ENCODE measurements at regions not wholly inside any gene's neighbourhood (a gene's known extent, or its start where the extent isn't known, plus 50 kb on each side); places are given as distances from the start of the nearest gene placed in this dataset.

DNA sequence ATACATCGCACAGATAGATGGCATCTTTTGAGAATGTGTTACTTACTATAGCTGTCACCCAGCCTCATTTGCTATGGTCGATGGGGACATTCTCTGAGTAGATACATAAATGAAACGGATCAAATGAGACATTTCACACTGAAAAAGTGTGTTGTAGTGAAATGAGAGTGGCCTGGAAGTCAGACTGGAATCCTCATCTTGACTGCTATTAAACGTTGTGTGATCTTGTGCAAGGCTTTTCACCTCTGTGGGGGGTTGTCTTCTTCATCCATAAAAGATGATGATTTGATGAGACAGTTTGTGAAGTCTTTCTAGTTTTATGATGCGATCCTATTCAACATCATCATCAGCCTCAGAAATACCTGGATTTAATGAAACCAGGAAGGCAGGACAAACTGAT, 155.4 kb upstream of the MYO3A start:
- 80 to 81% methylated on average over 5 of the region's 5 CpGs for WGBS, 2 donors

DNA sequence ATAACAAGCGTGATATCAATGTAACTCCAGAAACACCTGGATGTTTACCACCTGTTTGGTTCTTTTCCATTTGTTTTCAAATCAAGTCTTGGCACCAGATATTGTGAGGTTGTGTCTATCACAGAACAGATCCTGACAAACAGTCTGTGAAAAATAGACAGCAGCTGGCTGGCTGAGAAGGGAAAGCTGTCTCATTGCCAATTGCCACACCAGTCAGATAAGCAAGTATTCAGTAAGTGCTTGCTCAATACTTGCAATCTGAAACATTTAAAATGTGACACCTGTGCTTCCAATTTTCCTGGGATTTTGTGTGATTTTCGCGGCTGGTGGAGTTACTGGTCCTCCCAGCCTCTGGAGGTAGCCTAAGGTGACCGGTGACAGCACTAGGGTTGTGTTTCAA, 147.9 kb upstream of the MYO3A start:
- no peak for DNase-seq (ENCODE audit: low spot score in 2 of 2)
- TF ChIP-seq, protein P1, sequence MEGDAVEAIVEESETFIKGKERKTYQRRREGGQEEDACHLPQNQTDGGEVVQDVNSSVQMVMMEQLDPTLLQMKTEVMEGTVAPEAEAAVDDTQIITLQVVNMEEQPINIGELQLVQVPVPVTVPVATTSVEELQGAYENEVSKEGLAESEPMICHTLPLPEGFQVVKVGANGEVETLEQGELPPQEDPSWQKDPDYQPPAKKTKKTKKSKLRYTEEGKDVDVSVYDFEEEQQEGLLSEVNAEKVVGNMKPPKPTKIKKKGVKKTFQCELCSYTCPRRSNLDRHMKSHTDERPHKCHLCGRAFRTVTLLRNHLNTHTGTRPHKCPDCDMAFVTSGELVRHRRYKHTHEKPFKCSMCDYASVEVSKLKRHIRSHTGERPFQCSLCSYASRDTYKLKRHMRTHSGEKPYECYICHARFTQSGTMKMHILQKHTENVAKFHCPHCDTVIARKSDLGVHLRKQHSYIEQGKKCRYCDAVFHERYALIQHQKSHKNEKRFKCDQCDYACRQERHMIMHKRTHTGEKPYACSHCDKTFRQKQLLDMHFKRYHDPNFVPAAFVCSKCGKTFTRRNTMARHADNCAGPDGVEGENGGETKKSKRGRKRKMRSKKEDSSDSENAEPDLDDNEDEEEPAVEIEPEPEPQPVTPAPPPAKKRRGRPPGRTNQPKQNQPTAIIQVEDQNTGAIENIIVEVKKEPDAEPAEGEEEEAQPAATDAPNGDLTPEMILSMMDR (IDR thresholded peaks at IDR 0.05): no peak
- TF ChIP-seq POLR2A (IDR thresholded peaks at IDR 0.05): no peak
- 77 to 85% methylated on average over 4 of the region's 4 CpGs for WGBS, 2 donors
- no peak overlapping the region for H3K4me3 ChIP-seq (ENCODE audit: low read depth, poor library complexity, severe bottlenecking)
- intact Hi-C loops (cut with DNase I; ENCODE audit: low total_unique reads): no loop called here

More for the DNA sequence above, 155.4 kb upstream of the MYO3A start:
- DNase-seq (ENCODE audit: low spot score in 2 of 2): no peak
- intact Hi-C loops (cut with DNase I; ENCODE audit: low total_unique reads): no loop called here
- TF ChIP-seq POLR2A (IDR thresholded peaks at IDR 0.05): no peak
- H3K4me3 ChIP-seq (ENCODE audit: low read depth, poor library complexity, severe bottlenecking): no peak overlapping the region

DNA sequence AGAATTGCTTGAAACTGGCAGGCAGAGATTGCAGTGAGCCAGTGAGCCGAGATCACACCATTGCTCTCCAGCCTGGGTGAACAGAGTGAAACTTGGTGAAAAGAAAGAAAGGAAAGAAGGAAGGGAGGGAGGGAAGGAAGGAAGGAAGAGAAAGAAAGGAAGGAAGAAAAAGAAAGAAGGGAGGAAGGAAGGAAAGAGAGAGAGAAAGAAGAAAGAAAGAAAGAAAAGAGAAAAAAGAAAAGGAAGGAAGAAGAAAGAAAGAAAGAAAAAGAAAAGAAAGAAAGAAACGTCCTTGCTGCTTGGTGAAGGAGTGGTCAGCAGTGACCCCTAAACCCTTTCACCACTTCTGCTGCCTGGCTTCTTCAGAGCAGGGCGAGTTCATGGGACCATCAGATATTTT, 147.1 kb upstream of the MYO3A start:
- H3K4me3 ChIP-seq (ENCODE audit: low read depth, poor library complexity, severe bottlenecking): no peak overlapping the region
- WGBS, 2 donors: 56 to 59% methylated on average over 3 of the region's 3 CpGs
- intact Hi-C loops (cut with DNase I; ENCODE audit: low total_unique reads): no loop called here
- no peak for TF ChIP-seq POLR2A (IDR thresholded peaks at IDR 0.05)
- TF ChIP-seq, protein P1 (IDR thresholded peaks at IDR 0.05): no peak
- DNase-seq (ENCODE audit: low spot score in 2 of 2): no peak

DNA sequence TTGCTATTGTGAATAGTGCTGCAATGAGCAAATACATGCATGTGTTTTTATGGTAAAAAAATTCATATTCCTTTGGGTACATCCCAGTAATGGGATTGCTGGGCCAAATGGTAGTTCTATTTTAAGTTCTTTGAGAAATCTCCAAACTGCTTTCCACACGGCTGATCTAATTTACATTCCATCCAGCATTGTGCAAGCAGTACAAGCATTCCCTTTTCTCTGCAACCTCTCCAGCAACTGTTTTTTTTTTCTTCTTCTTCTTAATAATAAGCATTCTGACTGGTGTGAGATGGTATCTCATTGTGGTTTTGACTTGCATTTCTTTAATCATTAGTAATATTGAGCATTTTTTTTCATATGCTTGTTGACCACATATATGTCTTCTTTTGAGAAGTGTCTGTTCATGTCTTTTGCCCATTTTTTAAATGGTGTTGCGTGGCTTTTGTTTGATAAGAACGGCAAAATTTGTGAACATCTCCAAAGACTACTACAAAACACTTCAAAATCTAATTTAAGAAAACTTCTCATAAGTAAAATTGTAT, 136.1 kb upstream of the MYO3A start:
- TF ChIP-seq POLR2A (IDR thresholded peaks at IDR 0.05): no peak
- TF ChIP-seq, protein P1 (IDR thresholded peaks at IDR 0.05): no peak
- no peak for DNase-seq (ENCODE audit: low spot score in 2 of 2)
- WGBS, 2 donors: 82 to 84% methylated on average over 3 of the region's 3 CpGs
- no peak overlapping the region for H3K4me3 ChIP-seq (ENCODE audit: low read depth, poor library complexity, severe bottlenecking)
- intact Hi-C loops (cut with DNase I; ENCODE audit: low total_unique reads): no loop called here

DNA sequence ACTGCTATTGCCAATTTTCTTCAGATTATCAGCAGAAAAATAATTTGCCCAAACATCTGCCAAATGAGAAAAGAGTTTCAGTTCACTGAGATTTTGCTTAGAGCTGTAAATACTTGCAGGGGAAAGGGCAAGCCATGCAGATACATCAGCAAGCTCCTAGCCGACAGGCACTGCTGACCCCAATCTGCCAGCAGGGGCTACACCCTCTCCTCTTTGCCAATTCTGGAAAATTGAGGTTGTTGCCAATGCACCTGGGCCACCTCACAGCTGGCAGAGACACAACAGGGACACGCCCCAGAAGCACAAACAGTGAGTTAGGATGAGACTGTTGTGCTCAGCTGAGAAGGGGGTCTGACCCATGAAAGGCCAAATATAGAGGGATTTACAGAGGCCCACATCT, 129.5 kb upstream of the MYO3A start:
- H3K4me3 ChIP-seq (ENCODE audit: low read depth, poor library complexity, severe bottlenecking): no peak overlapping the region
- no peak for DNase-seq (ENCODE audit: low spot score in 2 of 2)
- intact Hi-C loops (cut with DNase I; ENCODE audit: low total_unique reads): no loop called here
- 43 to 60% methylated on average over 2 of the region's 2 CpGs for WGBS, 2 donors
- TF ChIP-seq, protein P1 (IDR thresholded peaks at IDR 0.05): no peak
- no peak for TF ChIP-seq POLR2A (IDR thresholded peaks at IDR 0.05)

DNA sequence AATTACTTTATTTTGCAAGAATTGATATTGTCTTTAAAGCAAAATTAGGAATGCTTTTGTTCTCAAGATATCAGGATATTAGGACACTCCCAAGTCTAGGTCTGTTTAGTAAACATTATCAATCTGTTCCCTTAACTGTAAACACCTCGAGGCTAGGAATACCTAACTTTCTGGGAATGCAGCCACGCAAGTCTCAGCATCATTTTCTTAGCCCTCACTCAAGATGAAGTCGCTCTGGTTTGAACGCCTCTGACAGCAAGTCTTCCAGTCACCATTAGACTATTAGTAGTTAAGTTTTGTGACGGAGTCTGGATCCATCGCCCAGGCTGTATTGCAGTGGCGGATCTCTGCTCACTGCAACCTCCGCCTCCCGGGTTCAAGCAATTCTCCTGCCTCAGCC, 128.0 kb upstream of the MYO3A start:
- H3K4me3 ChIP-seq (ENCODE audit: low read depth, poor library complexity, severe bottlenecking): no peak overlapping the region
- 67 to 80% methylated on average over 9 of the region's 9 CpGs for WGBS, 2 donors

More for the DNA sequence above, 128.0 kb upstream of the MYO3A start:
- intact Hi-C loops (cut with DNase I; ENCODE audit: low total_unique reads): no loop called here
- DNase-seq (ENCODE audit: low spot score in 2 of 2): no peak
- no peak for TF ChIP-seq POLR2A (IDR thresholded peaks at IDR 0.05)
- TF ChIP-seq, protein P1 (IDR thresholded peaks at IDR 0.05): no peak
